ENCODE measurements at regions not wholly inside any gene's neighbourhood (a gene's known extent, or its start where the extent isn't known, plus 50 kb on each side); places are given as distances from the start of the nearest gene placed in this dataset.
"Not testable (repeated sequence)": the region's sequence is repeated elsewhere in the genome, so short reads cannot be mapped to it uniquely, and the experiment has no call there.

GRCh38 chr5:71817891-71818290 is 98.8 kb downstream of the CARTPT start:
- TF ChIP-seq CTCF (IDR thresholded peaks at IDR 0.05; ENCODE audit: insufficient read depth, missing control alignments): no peak
- DNase-seq (ENCODE audit: insufficient read length, low spot score) (no peak), FAIRE-seq (no peak)

- no peak for DNase-seq (ENCODE audit: insufficient read length, low spot score)
- no peak for TF ChIP-seq CTCF (IDR thresholded peaks at IDR 0.05; ENCODE audit: insufficient read depth, missing control alignments)
- FAIRE-seq: no peak
These were observed 102.0 kb downstream of the CARTPT start for GRCh38 chr5:71821029-71821428.

DNA sequence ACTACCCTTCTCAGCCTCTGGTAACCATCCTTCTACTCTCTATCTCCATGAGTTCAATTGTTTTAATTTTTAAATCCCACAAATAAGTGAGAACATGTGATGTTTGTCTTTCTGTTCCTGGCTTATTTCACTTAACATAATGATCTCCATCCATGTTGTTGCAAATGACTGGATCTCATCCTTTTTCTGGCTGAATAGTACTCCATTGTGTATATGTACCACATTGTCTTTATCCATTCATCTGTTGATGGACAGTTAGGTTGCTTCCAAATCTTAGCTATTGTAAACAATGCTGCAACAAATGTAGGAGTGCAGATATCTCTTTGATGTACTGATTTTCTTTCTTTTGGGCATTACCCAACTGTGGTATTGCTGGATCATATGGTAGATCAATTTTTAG is 103.0 kb downstream of the CARTPT start:
- DNase-seq (ENCODE audit: insufficient read length, low spot score); FAIRE-seq: not testable (repeated sequence)

DNA sequence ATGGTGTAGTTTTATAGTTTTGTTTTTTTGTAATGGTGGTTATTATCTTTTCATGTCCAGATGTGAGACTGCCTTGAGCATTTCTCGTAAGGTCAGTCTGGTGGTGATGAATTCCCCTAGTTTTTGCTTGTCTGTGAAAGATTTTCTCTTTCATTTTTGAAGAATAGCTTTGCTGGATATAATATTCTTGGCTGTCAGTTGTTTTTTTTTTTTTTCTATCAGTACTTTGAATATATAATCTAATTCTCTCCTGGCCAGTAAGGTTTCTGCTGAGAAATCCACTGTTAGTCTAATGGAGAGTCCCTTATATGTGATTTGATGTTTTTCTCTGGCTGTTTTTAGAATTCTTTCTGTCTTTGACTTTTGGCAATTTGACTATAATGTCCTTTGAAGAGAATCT is 106.9 kb downstream of the CARTPT start:
- DNase-seq (ENCODE audit: insufficient read length, low spot score): no peak
- FAIRE-seq: no peak
- no peak for TF ChIP-seq CTCF (IDR thresholded peaks at IDR 0.05; ENCODE audit: insufficient read depth, missing control alignments)

GRCh38 chr5:71828291-71829040 is 109.4 kb downstream of the CARTPT start:
- DNase-seq (ENCODE audit: insufficient read length, low spot score) (no peak), FAIRE-seq (no peak)
- no peak for TF ChIP-seq CTCF (IDR thresholded peaks at IDR 0.05; ENCODE audit: insufficient read depth, missing control alignments)

DNA sequence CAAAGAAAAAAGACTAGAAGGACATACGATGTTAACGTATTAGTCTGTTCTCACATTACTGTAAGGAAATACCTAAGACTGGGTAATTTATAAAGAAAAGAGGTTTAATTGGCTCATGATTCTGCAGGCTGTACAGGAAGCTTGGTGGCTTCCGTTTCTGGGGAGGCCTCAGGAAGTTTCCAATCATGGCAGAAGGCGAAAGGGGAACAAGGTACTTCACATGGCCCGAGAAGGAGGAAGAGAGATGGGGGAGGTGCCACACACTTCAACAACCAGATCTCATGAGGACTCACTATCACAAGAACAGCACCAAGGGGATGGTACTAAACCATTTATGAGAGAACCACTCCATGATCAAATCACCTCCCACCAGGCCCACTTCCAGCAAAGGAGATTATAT is 110.1 kb downstream of the CARTPT start:
- TF ChIP-seq CTCF (IDR thresholded peaks at IDR 0.05; ENCODE audit: insufficient read depth, missing control alignments): no peak
- DNase-seq (ENCODE audit: insufficient read length, low spot score): no peak
- no peak for FAIRE-seq

DNA sequence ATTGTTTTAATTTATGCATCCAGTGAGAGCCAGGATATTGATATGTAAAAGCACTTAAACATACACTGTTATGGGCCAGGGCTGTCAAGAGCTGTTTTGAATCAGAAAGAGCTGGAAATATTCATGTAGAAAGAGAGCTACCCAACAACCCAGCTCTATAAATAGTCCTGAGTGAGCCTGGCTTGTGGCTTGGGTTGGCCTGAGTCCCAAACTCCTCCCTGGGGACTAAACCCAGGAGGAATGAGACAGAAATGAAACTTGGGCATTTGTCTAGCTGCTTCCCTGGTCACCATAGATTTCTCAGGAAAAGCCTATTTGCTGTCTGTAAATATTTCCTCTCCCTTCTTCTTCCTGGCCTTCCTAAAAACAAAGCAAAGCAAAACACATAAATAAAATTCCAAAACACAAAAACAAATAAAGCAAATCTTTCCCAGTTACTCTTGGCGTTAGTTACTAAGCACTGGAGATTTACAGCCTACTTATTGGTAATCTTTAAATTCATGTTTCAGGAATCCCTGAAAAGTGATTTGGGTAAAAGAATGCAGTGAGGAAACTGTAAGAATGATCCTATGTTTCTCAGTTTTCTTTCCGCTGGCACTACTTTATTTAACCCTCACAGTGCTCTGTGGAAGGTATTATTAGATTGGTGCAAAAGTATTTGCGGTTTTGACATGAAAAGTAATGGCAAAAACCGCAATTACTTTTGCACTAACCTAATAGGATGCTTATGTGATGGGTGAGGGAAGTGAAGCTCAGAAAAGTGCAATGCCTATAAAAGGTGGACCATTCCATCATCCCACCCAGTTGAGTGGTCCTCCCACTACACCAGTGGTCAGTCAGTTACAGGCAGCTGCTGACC is 111.8 kb downstream of the CARTPT start:
- no peak for DNase-seq (ENCODE audit: insufficient read length, low spot score)
- TF ChIP-seq CTCF (IDR thresholded peaks at IDR 0.05; ENCODE audit: insufficient read depth, missing control alignments): no peak

More for the DNA sequence above, 111.8 kb downstream of the CARTPT start:
- no peak for FAIRE-seq
